Suprapubic skin (tissue), 3 donors: ENCODE measurements at regions not wholly inside any gene's neighbourhood (a gene's known extent, or its start where the extent isn't known, plus 50 kb on each side); places are given as distances from the start of the nearest gene placed in this dataset.
"Not testable (repeated sequence)": the region's sequence is repeated elsewhere in the genome, so short reads cannot be mapped to it uniquely, and the experiment has no call there.

Source experiments
- POLR2A ChIP-seq, 2 donors: fragments of 450-650 bp; IDR thresholded peaks; one replicate each; pipeline ENCODE4 v1.6.1; 2017; ENCODE audit warnings: antibody characterized with exemption in 2 of 2, mild to moderate bottlenecking in 2 of 2, moderate library complexity in 2 of 2
- TF ChIP-seq, protein P1 (sequence below), 2 donors: fragments of 200-600 bp in 1 of 2; fragments of 450-650 bp in 1 of 2; sonication (generic) in 1 of 2; IDR thresholded peaks; one replicate each; pipeline ENCODE4 v1.5.1; 2016 to 2019; ENCODE audit warnings: antibody characterized with exemption in 2 of 2, mild to moderate bottlenecking in 1 of 2, moderate library complexity in 1 of 2

DNA sequence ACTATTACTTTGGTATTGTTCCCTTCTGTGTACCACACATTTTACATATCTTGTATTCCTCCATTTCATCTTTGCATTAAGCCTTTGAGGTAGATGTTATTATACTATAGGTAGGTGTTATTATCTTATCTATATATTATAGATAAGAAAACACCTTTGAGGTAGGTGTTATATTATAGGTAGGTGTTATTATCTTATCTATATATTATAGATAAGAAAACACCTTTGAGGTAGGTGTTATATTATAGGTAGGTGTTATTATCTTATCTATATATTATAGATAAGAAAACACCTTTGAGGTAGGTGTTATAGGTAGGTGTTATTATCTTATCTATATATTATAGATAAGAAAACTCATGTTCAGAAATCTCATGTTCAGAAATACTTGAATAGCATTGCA, 187.0 kb upstream of the USP15 start:
- TF ChIP-seq POLR2A (IDR thresholded peaks at IDR 0.05), result not testable (repeated sequence)
- TF ChIP-seq, protein P1, sequence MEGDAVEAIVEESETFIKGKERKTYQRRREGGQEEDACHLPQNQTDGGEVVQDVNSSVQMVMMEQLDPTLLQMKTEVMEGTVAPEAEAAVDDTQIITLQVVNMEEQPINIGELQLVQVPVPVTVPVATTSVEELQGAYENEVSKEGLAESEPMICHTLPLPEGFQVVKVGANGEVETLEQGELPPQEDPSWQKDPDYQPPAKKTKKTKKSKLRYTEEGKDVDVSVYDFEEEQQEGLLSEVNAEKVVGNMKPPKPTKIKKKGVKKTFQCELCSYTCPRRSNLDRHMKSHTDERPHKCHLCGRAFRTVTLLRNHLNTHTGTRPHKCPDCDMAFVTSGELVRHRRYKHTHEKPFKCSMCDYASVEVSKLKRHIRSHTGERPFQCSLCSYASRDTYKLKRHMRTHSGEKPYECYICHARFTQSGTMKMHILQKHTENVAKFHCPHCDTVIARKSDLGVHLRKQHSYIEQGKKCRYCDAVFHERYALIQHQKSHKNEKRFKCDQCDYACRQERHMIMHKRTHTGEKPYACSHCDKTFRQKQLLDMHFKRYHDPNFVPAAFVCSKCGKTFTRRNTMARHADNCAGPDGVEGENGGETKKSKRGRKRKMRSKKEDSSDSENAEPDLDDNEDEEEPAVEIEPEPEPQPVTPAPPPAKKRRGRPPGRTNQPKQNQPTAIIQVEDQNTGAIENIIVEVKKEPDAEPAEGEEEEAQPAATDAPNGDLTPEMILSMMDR (IDR thresholded peaks at IDR 0.05), result not testable (repeated sequence)
